PC-3 (cell line): ENCODE measurements at regions not wholly inside any gene's neighbourhood (a gene's known extent, or its start where the extent isn't known, plus 50 kb on each side); places are given as distances from the start of the nearest gene placed in this dataset.

Experiments used
- ATAC-seq: fragments of 200-7000 bp; cut with Tn5 transposase; 2 replicates; pipeline ENCODE4 v1.9.1; 2020; ENCODE audit warnings: mild to moderate bottlenecking, moderate library complexity
- BruUV-seq: library from RNA; stranded (reverse); fragments of 400-500 nt; replicated peaks from 2 replicates; lab custom pipeline; 2021; lab: Mats Ljungman, UMichigan
- CTCF ChIA-PET: fragments of 300-600 bp; sonication (Branson Sonifier 250); formaldehyde crosslinking; loops from one replicate; lab custom pipeline; 2022; ENCODE audit warnings: antibody characterized with exemption; lab: Charles Lee
- POLR2A ChIA-PET: fragments of 300-600 bp; sonication (Branson Sonifier 250); formaldehyde crosslinking; loops from one replicate; lab custom pipeline; 2022; ENCODE audit warnings: antibody characterized with exemption; ENCODE audit not compliant: unreplicated experiment; lab: Charles Lee
- DNase-seq: peaks from one replicate; pipeline ENCODE4 v3.0.0-alpha.2; 2015
- H2AFZ ChIP-seq: fragments of 300-600 bp; sonication (generic); 2 replicates; pipeline ENCODE4 v1.6.0; 2016; ENCODE audit warnings: antibody characterized with exemption, low read length
- H3F3A ChIP-seq: fragments of 300-600 bp; sonication (generic); one replicate; pipeline ENCODE4 v1.6.0; 2017; ENCODE audit warnings: antibody characterized with exemption, low read length, control low read depth, mild to moderate bottlenecking; ENCODE audit not compliant: unreplicated experiment
- H3K27ac ChIP-seq: fragments of 300-600 bp; sonication (generic); 2 replicates; pipeline ENCODE4 v1.5.1; 2016; ENCODE audit warnings: mild to moderate bottlenecking, low read length
- H3K27me3 ChIP-seq: fragments of 300-600 bp; sonication (generic); 2 replicates; pipeline ENCODE4 v1.6.1; 2016; ENCODE audit warnings: low read length, mixed read lengths
- H3K36me3 ChIP-seq: fragments of 300-600 bp; sonication (generic); 2 replicates; pipeline ENCODE4 v1.6.1; 2016; ENCODE audit warnings: low read depth, mixed run types, low read length, mixed read lengths
- H3K4me1 ChIP-seq: fragments of 300-600 bp; sonication (generic); 2 replicates; pipeline ENCODE4 v1.5.1; 2016; ENCODE audit warnings: low read length; ENCODE audit not compliant: insufficient read depth
- H3K4me2 ChIP-seq: fragments of 300-600 bp; sonication (generic); 2 replicates; pipeline ENCODE4 v1.6.0; 2016; ENCODE audit warnings: low read length
- H3K4me3 ChIP-seq: fragments of 300-600 bp; sonication (generic); 2 replicates; pipeline ENCODE4 v1.5.1; 2016; ENCODE audit warnings: mild to moderate bottlenecking, low read length, mixed read lengths
- H3K79me2 ChIP-seq: fragments of 300-600 bp; sonication (generic); 2 replicates; pipeline ENCODE4 v1.6.1; 2017; ENCODE audit warnings: low read length, mixed read lengths
- H3K9ac ChIP-seq: fragments of 300-600 bp; sonication (generic); 2 replicates; pipeline ENCODE4 v1.6.0; 2016; ENCODE audit warnings: mild to moderate bottlenecking, low read length
- H3K9me2 ChIP-seq: fragments of 300-600 bp; sonication (generic); replicated peaks from 2 replicates; pipeline ENCODE4 v1.6.1; 2016; ENCODE audit warnings: mixed run types, low read length, mixed read lengths
- H3K9me3 ChIP-seq: fragments of 300-600 bp; sonication (generic); 2 replicates; pipeline ENCODE4 v1.6.1; 2016; ENCODE audit warnings: low read length, mixed read lengths
- H4K20me1 ChIP-seq: fragments of 300-600 bp; sonication (generic); 2 replicates; pipeline ENCODE4 v1.6.1; 2016; ENCODE audit warnings: low read length, mixed read lengths
- EZH2 ChIP-seq: fragments of 300-600 bp; sonication (generic); IDR thresholded peaks from one replicate; pipeline ENCODE4 v1.6.1; 2017; ENCODE audit warnings: antibody characterized with exemption, mild to moderate bottlenecking, low read length; ENCODE audit not compliant: unreplicated experiment
- EZH2phosphoT487 ChIP-seq: fragments of 300-600 bp; sonication (generic); IDR thresholded peaks from 2 replicates; pipeline ENCODE4 v1.6.1; 2018; ENCODE audit warnings: mild to moderate bottlenecking, antibody characterized with exemption, low read length, borderline replicate concordance
- intact Hi-C: fragments of 100-400 bp; cut with micrococcal nuclease; formaldehyde crosslinking; loops from 2 replicates; pipeline ENCODE4 v1.9.0; 2023
- TF ChIP-seq, protein P1 (sequence below): fragments of 300-600 bp; sonication (generic); conservative IDR thresholded peaks from 2 replicates; pipeline ENCODE4 v1.5.1; 2017; ENCODE audit warnings: antibody characterized with exemption, low read depth, mild to moderate bottlenecking, low read length

GRCh38 chr2:238593678-238594077, 167.0 kb downstream of the ASB1 start:
- no peak overlapping the region for H3K4me3 ChIP-seq
- ATAC-seq, result no peak
- intact Hi-C loops, result loop anchor here (10.0 kb wide), 1 partner anchor 191 kb away; no protein-coding TSS in a partner anchor
- no peak for DNase-seq
- peaks cover 18% of the 10 kb centered on the region for H3K4me1 ChIP-seq
- CTCF ChIA-PET, result no interaction called here
- no peak overlapping the region for H3K27ac ChIP-seq
- no peaks in the 10 kb centered on the region for H4K20me1 ChIP-seq
- no peaks in the 10 kb centered on the region for H3F3A ChIP-seq
- TF ChIP-seq EZH2 (no peak), EZH2phosphoT487 (no peak)
- TF ChIP-seq, protein P1, sequence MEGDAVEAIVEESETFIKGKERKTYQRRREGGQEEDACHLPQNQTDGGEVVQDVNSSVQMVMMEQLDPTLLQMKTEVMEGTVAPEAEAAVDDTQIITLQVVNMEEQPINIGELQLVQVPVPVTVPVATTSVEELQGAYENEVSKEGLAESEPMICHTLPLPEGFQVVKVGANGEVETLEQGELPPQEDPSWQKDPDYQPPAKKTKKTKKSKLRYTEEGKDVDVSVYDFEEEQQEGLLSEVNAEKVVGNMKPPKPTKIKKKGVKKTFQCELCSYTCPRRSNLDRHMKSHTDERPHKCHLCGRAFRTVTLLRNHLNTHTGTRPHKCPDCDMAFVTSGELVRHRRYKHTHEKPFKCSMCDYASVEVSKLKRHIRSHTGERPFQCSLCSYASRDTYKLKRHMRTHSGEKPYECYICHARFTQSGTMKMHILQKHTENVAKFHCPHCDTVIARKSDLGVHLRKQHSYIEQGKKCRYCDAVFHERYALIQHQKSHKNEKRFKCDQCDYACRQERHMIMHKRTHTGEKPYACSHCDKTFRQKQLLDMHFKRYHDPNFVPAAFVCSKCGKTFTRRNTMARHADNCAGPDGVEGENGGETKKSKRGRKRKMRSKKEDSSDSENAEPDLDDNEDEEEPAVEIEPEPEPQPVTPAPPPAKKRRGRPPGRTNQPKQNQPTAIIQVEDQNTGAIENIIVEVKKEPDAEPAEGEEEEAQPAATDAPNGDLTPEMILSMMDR, result no peak
- no peak overlapping the region for H3K4me2 ChIP-seq
- H3K9me3 ChIP-seq, result no peaks in the 10 kb centered on the region
- no TSS peak for BruUV-seq
- H3K79me2 ChIP-seq, result no peaks in the 10 kb centered on the region
- no peak overlapping the region for H2AFZ ChIP-seq
- H3K9ac ChIP-seq, result no peak overlapping the region
- no peaks in the 10 kb centered on the region for H3K36me3 ChIP-seq
- H3K27me3 ChIP-seq, result no peaks in the 10 kb centered on the region
- H3K9me2 ChIP-seq, result no peaks in the 10 kb centered on the region
- POLR2A ChIA-PET, result no interaction called here

DNA sequence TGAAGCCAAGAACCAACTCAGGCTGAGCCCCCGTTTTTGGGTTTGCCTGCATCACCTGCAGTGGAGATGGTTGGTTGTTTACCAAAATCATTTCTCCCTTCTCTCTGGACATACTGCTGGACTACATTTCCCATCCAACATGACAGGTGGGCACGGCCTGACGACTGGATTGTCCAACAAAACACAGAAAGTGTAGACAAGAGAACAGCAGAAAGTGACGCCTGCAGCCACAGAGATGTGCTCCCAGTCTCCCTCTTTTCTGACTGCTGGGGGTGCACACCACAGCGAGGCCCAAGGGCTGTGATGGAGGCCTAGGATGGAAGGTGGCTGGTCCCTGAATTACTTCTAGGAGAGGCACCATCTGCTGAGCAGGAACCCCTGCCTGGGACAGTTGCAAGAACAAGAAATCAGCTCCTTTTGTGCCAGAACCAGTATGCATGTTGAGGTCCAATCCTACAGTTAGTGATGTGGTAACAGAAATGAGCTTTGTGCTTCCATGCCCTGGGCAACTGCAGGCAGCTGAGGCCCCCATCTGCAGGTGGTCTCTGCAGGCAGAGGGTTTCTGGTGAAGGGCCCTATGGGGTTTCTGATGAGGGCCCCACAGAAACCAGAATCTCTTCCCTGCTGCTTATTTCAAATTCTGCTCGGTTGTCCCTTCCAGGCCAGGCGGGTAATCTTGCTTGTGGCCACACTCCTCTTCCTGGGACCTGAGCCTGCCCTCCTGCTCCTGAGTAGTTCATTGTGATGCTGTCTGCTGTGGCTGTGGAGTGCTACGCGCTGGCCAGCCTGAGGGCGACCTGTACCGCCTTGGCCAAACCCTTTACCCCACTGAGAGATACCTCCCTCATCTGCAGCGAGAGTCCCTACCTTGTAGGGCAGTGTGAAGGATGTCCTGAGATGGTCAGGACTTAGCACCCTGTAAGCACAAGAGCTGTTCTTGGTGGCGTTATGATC, 168.3 kb downstream of the ASB1 start:
- POLR2A ChIA-PET, result no interaction called here
- BruUV-seq, result no TSS peak
- H2AFZ ChIP-seq, result no peak overlapping the region
- H3K36me3 ChIP-seq, result no peaks in the 10 kb centered on the region
- no peak overlapping the region for H3K4me2 ChIP-seq
- H3K4me1 ChIP-seq, result peaks cover 18% of the 10 kb centered on the region
- TF ChIP-seq, protein P1, result no peak
- TF ChIP-seq EZH2 (no peak), EZH2phosphoT487 (no peak)
- H3K9me2 ChIP-seq, result no peaks in the 10 kb centered on the region
- H3K27me3 ChIP-seq, result no peaks in the 10 kb centered on the region
- H3K9me3 ChIP-seq, result no peaks in the 10 kb centered on the region
- H3K9ac ChIP-seq, result no peak overlapping the region
- no peak for ATAC-seq
- no peaks in the 10 kb centered on the region for H4K20me1 ChIP-seq
- CTCF ChIA-PET, result no interaction called here
- intact Hi-C loops, result loop anchor here (10.0 kb wide), 1 partner anchor 190 kb away; no protein-coding TSS in a partner anchor
- DNase-seq, result no peak
- no peaks in the 10 kb centered on the region for H3F3A ChIP-seq
- H3K4me3 ChIP-seq, result no peak overlapping the region
- no peak overlapping the region for H3K27ac ChIP-seq
- no peaks in the 10 kb centered on the region for H3K79me2 ChIP-seq
